Testis (tissue), 2 donors: ENCODE measurements at regions not wholly inside any gene's neighbourhood (a gene's known extent, or its start where the extent isn't known, plus 50 kb on each side); places are given as distances from the start of the nearest gene placed in this dataset.

Experiments used
- CTCF ChIP-seq, 3 experiments: fragments of 450-650 bp in 2 of 3; fragments of 200-600 bp in 1 of 3; sonication (generic) in 1 of 3; IDR thresholded peaks; one replicate each; pipeline ENCODE4 v1.5.1; 2016 to 2019; ENCODE audit warnings: antibody characterized with exemption in 3 of 3, mild to moderate bottlenecking in 2 of 3, moderate library complexity in 1 of 3
- POLR2A ChIP-seq: fragments of 450-650 bp; IDR thresholded peaks from one replicate; pipeline ENCODE4 v1.6.1; 2017; ENCODE audit warnings: antibody characterized with exemption, mild to moderate bottlenecking, moderate library complexity

GRCh38 chr2:15704788-15705115 is 113.1 kb downstream of the DDX1 start:
- TF ChIP-seq POLR2A (no peak), CTCF (IDR thresholded peaks at IDR 0.05) (no peak)
